ENCODE measurements at regions not wholly inside any gene's neighbourhood (a gene's known extent, or its start where the extent isn't known, plus 50 kb on each side); places are given as distances from the start of the nearest gene placed in this dataset.

GRCh38 chr7:125878988-125879387 is 949.4 kb upstream of the POT1 start:
- Histone ChIP-seq H3K9me3 (ENCODE audit: insufficient read depth, low read depth, low read length) (no peaks in the 10 kb centered on the region), H3K4me2 (ENCODE audit: low read length) (no peak overlapping the region), H4K20me1 (ENCODE audit: insufficient read depth, low read length) (no peaks in the 10 kb centered on the region), H3K27ac (ENCODE audit: low read depth, low read length) (no peak overlapping the region), H3K79me2 (ENCODE audit: insufficient read depth, low read length) (no peaks in the 10 kb centered on the region), H3K27me3 (ENCODE audit: insufficient read depth, low read length) (no peaks in the 10 kb centered on the region), H3K4me1 (ENCODE audit: insufficient read depth, low read length) (no peaks in the 10 kb centered on the region), H3K9ac (ENCODE audit: low read length) (no peak overlapping the region), H3K36me3 (ENCODE audit: insufficient read depth, low read length) (no peaks in the 10 kb centered on the region), H3K4me3 (ENCODE audit: insufficient read depth, low read depth, low read length) (no peak overlapping the region), H2AFZ (ENCODE audit: low read depth, low read length) (no peak overlapping the region)
- Mint-ChIP-seq H3K4me3 (ENCODE audit: unreplicated experiment) (no peak overlapping the region), H3K27me3 (ENCODE audit: low read depth, unreplicated experiment) (no peaks in the 10 kb centered on the region), H3K4me1 (ENCODE audit: low read depth, unreplicated experiment) (peaks cover 26% of the 10 kb centered on the region), H3K27ac (ENCODE audit: unreplicated experiment) (peak overlapping the region; percentile 89), H3K9me3 (ENCODE audit: unreplicated experiment) (no peaks in the 10 kb centered on the region), H3K36me3 (ENCODE audit: low read depth, unreplicated experiment) (no peaks in the 10 kb centered on the region)
- TF ChIP-seq, protein P1, sequence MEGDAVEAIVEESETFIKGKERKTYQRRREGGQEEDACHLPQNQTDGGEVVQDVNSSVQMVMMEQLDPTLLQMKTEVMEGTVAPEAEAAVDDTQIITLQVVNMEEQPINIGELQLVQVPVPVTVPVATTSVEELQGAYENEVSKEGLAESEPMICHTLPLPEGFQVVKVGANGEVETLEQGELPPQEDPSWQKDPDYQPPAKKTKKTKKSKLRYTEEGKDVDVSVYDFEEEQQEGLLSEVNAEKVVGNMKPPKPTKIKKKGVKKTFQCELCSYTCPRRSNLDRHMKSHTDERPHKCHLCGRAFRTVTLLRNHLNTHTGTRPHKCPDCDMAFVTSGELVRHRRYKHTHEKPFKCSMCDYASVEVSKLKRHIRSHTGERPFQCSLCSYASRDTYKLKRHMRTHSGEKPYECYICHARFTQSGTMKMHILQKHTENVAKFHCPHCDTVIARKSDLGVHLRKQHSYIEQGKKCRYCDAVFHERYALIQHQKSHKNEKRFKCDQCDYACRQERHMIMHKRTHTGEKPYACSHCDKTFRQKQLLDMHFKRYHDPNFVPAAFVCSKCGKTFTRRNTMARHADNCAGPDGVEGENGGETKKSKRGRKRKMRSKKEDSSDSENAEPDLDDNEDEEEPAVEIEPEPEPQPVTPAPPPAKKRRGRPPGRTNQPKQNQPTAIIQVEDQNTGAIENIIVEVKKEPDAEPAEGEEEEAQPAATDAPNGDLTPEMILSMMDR (IDR thresholded peaks at IDR 0.05; ENCODE audit: insufficient read depth, low read depth, low read length): no peak
- no peak for TF ChIP-seq EZH2 (IDR thresholded peaks at IDR 0.05; ENCODE audit: insufficient read depth, low read length)
- FAIRE-seq (no peak), DNase-seq (ENCODE audit: low read depth) (no peak)

- Mint-ChIP-seq H3K4me3 (ENCODE audit: unreplicated experiment) (no peak overlapping the region), H3K27me3 (ENCODE audit: low read depth, unreplicated experiment) (no peaks in the 10 kb centered on the region), H3K9me3 (ENCODE audit: unreplicated experiment) (no peaks in the 10 kb centered on the region), H3K36me3 (ENCODE audit: low read depth, unreplicated experiment) (no peaks in the 10 kb centered on the region), H3K27ac (ENCODE audit: unreplicated experiment) (peak overlapping the region; percentile 96), H3K4me1 (ENCODE audit: low read depth, unreplicated experiment) (peaks cover 26% of the 10 kb centered on the region)
- H3K27me3 ChIP-seq (ENCODE audit: insufficient read depth, low read length): no peaks in the 10 kb centered on the region
- H3K9ac ChIP-seq (ENCODE audit: low read length): no peak overlapping the region
- TF ChIP-seq EZH2 (IDR thresholded peaks at IDR 0.05; ENCODE audit: insufficient read depth, low read length): no peak
- TF ChIP-seq, protein P1 (IDR thresholded peaks at IDR 0.05; ENCODE audit: insufficient read depth, low read depth, low read length): no peak
- no peaks in the 10 kb centered on the region for H3K79me2 ChIP-seq (ENCODE audit: insufficient read depth, low read length)
- H3K4me2 ChIP-seq (ENCODE audit: low read length): no peak overlapping the region
- H3K9me3 ChIP-seq (ENCODE audit: insufficient read depth, low read depth, low read length): no peaks in the 10 kb centered on the region
- H3K4me1 ChIP-seq (ENCODE audit: insufficient read depth, low read length): no peaks in the 10 kb centered on the region
- no peak overlapping the region for H3K4me3 ChIP-seq (ENCODE audit: insufficient read depth, low read depth, low read length)
- no peak overlapping the region for H2AFZ ChIP-seq (ENCODE audit: low read depth, low read length)
- FAIRE-seq (no peak), DNase-seq (ENCODE audit: low read depth) (no peak)
- no peaks in the 10 kb centered on the region for H3K36me3 ChIP-seq (ENCODE audit: insufficient read depth, low read length)
- H4K20me1 ChIP-seq (ENCODE audit: insufficient read depth, low read length): no peaks in the 10 kb centered on the region
- H3K27ac ChIP-seq (ENCODE audit: low read depth, low read length): no peak overlapping the region
Observed at GRCh38 chr7:125878235-125878956, 948.8 kb upstream of the POT1 start.

DNA sequence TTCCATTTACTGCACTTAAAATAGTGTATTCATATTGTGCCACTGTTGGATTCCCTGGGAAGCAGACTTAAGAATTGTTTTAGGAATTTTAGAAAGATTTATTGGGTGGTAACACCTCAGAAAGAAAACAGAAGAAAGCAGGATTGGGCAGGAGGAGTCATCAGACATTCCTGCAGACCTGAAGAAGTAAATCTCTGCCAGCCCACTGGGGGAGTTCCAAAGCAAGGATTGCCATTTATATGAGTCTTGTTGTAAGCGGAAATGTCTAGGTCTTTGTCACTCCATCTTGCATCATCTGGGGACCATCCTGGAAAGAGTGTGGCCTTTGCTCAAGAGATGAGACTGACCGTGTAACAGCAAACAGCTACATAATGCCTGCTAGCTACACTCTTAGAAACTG is 947.6 kb upstream of the POT1 start:
- Histone ChIP-seq H3K27me3 (ENCODE audit: insufficient read depth, low read length) (no peaks in the 10 kb centered on the region), H3K36me3 (ENCODE audit: insufficient read depth, low read length) (no peaks in the 10 kb centered on the region), H3K9me3 (ENCODE audit: insufficient read depth, low read depth, low read length) (no peaks in the 10 kb centered on the region), H3K4me2 (ENCODE audit: low read length) (no peak overlapping the region), H3K9ac (ENCODE audit: low read length) (no peak overlapping the region), H3K4me3 (ENCODE audit: insufficient read depth, low read depth, low read length) (no peak overlapping the region), H3K27ac (ENCODE audit: low read depth, low read length) (no peak overlapping the region), H2AFZ (ENCODE audit: low read depth, low read length) (no peak overlapping the region), H3K4me1 (ENCODE audit: insufficient read depth, low read length) (no peaks in the 10 kb centered on the region), H4K20me1 (ENCODE audit: insufficient read depth, low read length) (no peaks in the 10 kb centered on the region), H3K79me2 (ENCODE audit: insufficient read depth, low read length) (no peaks in the 10 kb centered on the region)
- H3K4me3 Mint-ChIP-seq (ENCODE audit: unreplicated experiment): no peak overlapping the region
- H3K4me1 Mint-ChIP-seq (ENCODE audit: low read depth, unreplicated experiment): peaks cover 29% of the 10 kb centered on the region
- TF ChIP-seq, protein P1 (IDR thresholded peaks at IDR 0.05; ENCODE audit: insufficient read depth, low read depth, low read length): no peak
- no peak for TF ChIP-seq EZH2 (IDR thresholded peaks at IDR 0.05; ENCODE audit: insufficient read depth, low read length)
- peak overlapping the region; percentile 79 for H3K27ac Mint-ChIP-seq (ENCODE audit: unreplicated experiment)
- no peaks in the 10 kb centered on the region for H3K36me3 Mint-ChIP-seq (ENCODE audit: low read depth, unreplicated experiment)
- no peaks in the 10 kb centered on the region for H3K9me3 Mint-ChIP-seq (ENCODE audit: unreplicated experiment)
- FAIRE-seq (no peak), DNase-seq (ENCODE audit: low read depth) (no peak)
- H3K27me3 Mint-ChIP-seq (ENCODE audit: low read depth, unreplicated experiment): no peaks in the 10 kb centered on the region

Data from astrocyte (in vitro differentiated cells and primary cell).